Limb (tissue), 2 donors: ENCODE measurements at regions not wholly inside any gene's neighbourhood (a gene's known extent, or its start where the extent isn't known, plus 50 kb on each side); places are given as distances from the start of the nearest gene placed in this dataset.
"Not testable (repeated sequence)": the region's sequence is repeated elsewhere in the genome, so short reads cannot be mapped to it uniquely, and the experiment has no call there.

Experiments
- DNase-seq, 2 donors: peaks; one replicate each; pipeline ENCODE4 v3.0.0-alpha.2; 2016; ENCODE audit errors: extremely low spot score in 2 of 2

- DNase-seq = no peak
Measured at GRCh38 chr17:27091043-27091497, 202.8 kb upstream of the WSB1 start.

- DNase-seq = not testable (repeated sequence)
Measured at GRCh38 chr17:27094179-27094578, 199.7 kb upstream of the WSB1 start.

GRCh38 chr17:27095821-27096220 is 198.1 kb upstream of the WSB1 start:
- DNase-seq = not testable (repeated sequence)

GRCh38 chr17:27099266-27099665 is 194.6 kb upstream of the WSB1 start:
- DNase-seq = not testable (repeated sequence)

- not testable (repeated sequence) for DNase-seq
Measured at GRCh38 chr17:27104605-27105221, 189.2 kb upstream of the WSB1 start.

- no peak for DNase-seq
Measured at GRCh38 chr17:27105636-27106035, 188.3 kb upstream of the WSB1 start.

GRCh38 chr17:27106347-27106981 is 187.4 kb upstream of the WSB1 start:
- no peak for DNase-seq

GRCh38 chr17:27106982-27107360 is 186.9 kb upstream of the WSB1 start:
- DNase-seq = no peak

GRCh38 chr17:27107386-27108328 is 186.3 kb upstream of the WSB1 start:
- not testable (repeated sequence) for DNase-seq

GRCh38 chr17:27109346-27109745 is 184.6 kb upstream of the WSB1 start:
- DNase-seq = no peak

- peak in 1 of 2 donors; percentile 3 for DNase-seq
Measured at GRCh38 chr17:27153005-27153404, 140.9 kb upstream of the WSB1 start.

GRCh38 chr17:27155866-27156265 is 138.0 kb upstream of the WSB1 start:
- peak in 1 of 2 donors; percentile 14 for DNase-seq

GRCh38 chr17:27157297-27157696 is 136.6 kb upstream of the WSB1 start:
- DNase-seq = peak in 1 of 2 donors; percentile 6

- peak in 1 of 2 donors; percentile 7 for DNase-seq
Measured at GRCh38 chr17:27157898-27158297, 136.0 kb upstream of the WSB1 start.

GRCh38 chr17:27158382-27158781 is 135.5 kb upstream of the WSB1 start:
- no peak for DNase-seq

GRCh38 chr17:27180322-27180721 is 113.6 kb upstream of the WSB1 start:
- DNase-seq = no peak

- not testable (repeated sequence) for DNase-seq
Measured at GRCh38 chr17:27181379-27181925, 112.5 kb upstream of the WSB1 start.

GRCh38 chr17:27181935-27182334 is 112.0 kb upstream of the WSB1 start:
- no peak for DNase-seq

- DNase-seq = not testable (repeated sequence)
Measured at GRCh38 chr17:27197505-27197904, 96.4 kb upstream of the WSB1 start.

GRCh38 chr17:27199948-27200347 is 94.0 kb upstream of the WSB1 start:
- DNase-seq = no peak

- no peak for DNase-seq
Measured at GRCh38 chr17:27200476-27200875, 93.4 kb upstream of the WSB1 start.

GRCh38 chr17:27203241-27203640 is 90.7 kb upstream of the WSB1 start:
- no peak for DNase-seq
